PC-9 (cell line): ENCODE measurements at regions not wholly inside any gene's neighbourhood (a gene's known extent, or its start where the extent isn't known, plus 50 kb on each side); places are given as distances from the start of the nearest gene placed in this dataset.

Experiments used
- BruUV-seq: library from RNA; stranded (reverse); fragments of 400-500 nt; replicated peaks from 2 replicates; lab custom pipeline; 2021; lab: Mats Ljungman, UMichigan
- CTCF ChIA-PET: fragments of 300-600 bp; sonication (Branson Sonifier 250); formaldehyde crosslinking; loops from one replicate; lab custom pipeline; 2022; ENCODE audit warnings: antibody characterized with exemption; lab: Charles Lee
- POLR2A ChIA-PET: fragments of 300-600 bp; sonication (Branson Sonifier 250); formaldehyde crosslinking; loops from one replicate; lab custom pipeline; 2022; ENCODE audit warnings: antibody characterized with exemption; ENCODE audit not compliant: unreplicated experiment; lab: Charles Lee
- DNase-seq, 2 experiments: peaks; one replicate each; pipeline versions ENCODE4 v3.0.0 to v3.0.0-alpha.2; 2015 to 2022; ENCODE audit warnings: mixed read lengths in 1 of 2
- H2AFZ ChIP-seq: fragments of 200-600 bp; sonication (generic); 2 replicates; pipeline ENCODE4 v1.8.1; 2017; ENCODE audit warnings: antibody characterized with exemption
- H3F3A ChIP-seq: fragments of 200-600 bp; sonication (generic); 2 replicates; pipeline ENCODE4 v1.8.1; 2017; ENCODE audit warnings: antibody characterized with exemption, mild to moderate bottlenecking, low read depth; ENCODE audit not compliant: insufficient read depth
- H3K27ac ChIP-seq: fragments of 200-600 bp; sonication (generic); 2 replicates; pipeline ENCODE4 v1.6.1; 2016; ENCODE audit warnings: mixed run types
- H3K27me3 ChIP-seq: fragments of 200-600 bp; sonication (generic); 2 replicates; pipeline ENCODE4 v1.6.1; 2016; ENCODE audit warnings: low read depth, mixed run types; ENCODE audit not compliant: insufficient read depth
- H3K36me3 ChIP-seq: fragments of 200-600 bp; sonication (generic); 2 replicates; pipeline ENCODE4 v1.6.1; 2016; ENCODE audit warnings: low read depth, mixed run types
- H3K4me1 ChIP-seq: fragments of 200-600 bp; sonication (generic); replicated peaks from 2 replicates; pipeline ENCODE4 v1.6.1; 2016; ENCODE audit warnings: mixed run types; ENCODE audit not compliant: insufficient read depth
- H3K4me2 ChIP-seq: fragments of 200-600 bp; sonication (generic); 2 replicates; pipeline ENCODE4 v1.6.1; 2017; ENCODE audit warnings: mixed run types
- H3K4me3 ChIP-seq: fragments of 200-600 bp; sonication (generic); 2 replicates; pipeline ENCODE4 v1.6.1; 2016; ENCODE audit warnings: mixed run types
- H3K79me2 ChIP-seq: fragments of 200-600 bp; sonication (generic); 2 replicates; pipeline ENCODE4 v1.6.1; 2017; ENCODE audit warnings: low read depth, mixed run types
- H3K9me2 ChIP-seq: fragments of 200-600 bp; sonication (generic); 2 replicates; pipeline ENCODE4 v1.8.1; 2017; ENCODE audit warnings: mild to moderate bottlenecking; ENCODE audit not compliant: insufficient read depth
- H3K9me3 ChIP-seq: fragments of 200-600 bp; sonication (generic); 2 replicates; pipeline ENCODE4 v1.8.1; 2016; ENCODE audit warnings: low read depth; ENCODE audit not compliant: insufficient read depth
- H4K20me1 ChIP-seq: fragments of 200-600 bp; sonication (generic); 2 replicates; pipeline ENCODE4 v1.8.1; 2017; ENCODE audit not compliant: insufficient read depth
- EZH2 ChIP-seq: fragments of 200-600 bp; sonication (generic); IDR thresholded peaks from 2 replicates; pipeline ENCODE4 v1.8.0; 2017; ENCODE audit warnings: antibody characterized with exemption, low read depth
- intact Hi-C: fragments of 100-400 bp; cut with micrococcal nuclease; formaldehyde crosslinking; loops from one replicate; pipeline ENCODE4 v1.10.0; 2022; ENCODE audit not compliant: unreplicated experiment
- TF ChIP-seq, protein P1 (sequence below): fragments of 200-600 bp; sonication (generic); conservative IDR thresholded peaks from 2 replicates; pipeline ENCODE4 v1.6.1; 2017; ENCODE audit warnings: mixed run types, antibody characterized with exemption, mild to moderate bottlenecking, moderate library complexity

DNA sequence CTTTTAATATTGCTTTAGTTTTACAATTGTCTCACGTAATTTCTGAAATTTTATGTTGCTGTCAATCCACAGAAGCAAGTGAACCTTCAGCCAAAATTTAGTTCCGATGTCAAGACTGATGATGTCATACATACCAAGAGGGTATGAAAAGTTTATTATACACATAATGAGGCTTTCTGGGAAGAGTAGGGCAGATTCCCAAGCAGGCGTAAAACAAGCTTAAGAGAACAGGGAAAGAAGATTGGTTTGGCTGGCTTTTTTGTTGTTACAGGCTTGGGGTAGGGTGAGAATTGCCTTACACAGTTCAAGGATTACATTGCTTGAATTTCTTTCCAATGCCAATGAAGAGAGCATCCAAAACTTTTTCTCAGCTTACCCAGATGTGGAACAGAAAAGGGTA, 1962.9 kb upstream of the CDH6 start:
- no peak for TF ChIP-seq EZH2
- TF ChIP-seq, protein P1, sequence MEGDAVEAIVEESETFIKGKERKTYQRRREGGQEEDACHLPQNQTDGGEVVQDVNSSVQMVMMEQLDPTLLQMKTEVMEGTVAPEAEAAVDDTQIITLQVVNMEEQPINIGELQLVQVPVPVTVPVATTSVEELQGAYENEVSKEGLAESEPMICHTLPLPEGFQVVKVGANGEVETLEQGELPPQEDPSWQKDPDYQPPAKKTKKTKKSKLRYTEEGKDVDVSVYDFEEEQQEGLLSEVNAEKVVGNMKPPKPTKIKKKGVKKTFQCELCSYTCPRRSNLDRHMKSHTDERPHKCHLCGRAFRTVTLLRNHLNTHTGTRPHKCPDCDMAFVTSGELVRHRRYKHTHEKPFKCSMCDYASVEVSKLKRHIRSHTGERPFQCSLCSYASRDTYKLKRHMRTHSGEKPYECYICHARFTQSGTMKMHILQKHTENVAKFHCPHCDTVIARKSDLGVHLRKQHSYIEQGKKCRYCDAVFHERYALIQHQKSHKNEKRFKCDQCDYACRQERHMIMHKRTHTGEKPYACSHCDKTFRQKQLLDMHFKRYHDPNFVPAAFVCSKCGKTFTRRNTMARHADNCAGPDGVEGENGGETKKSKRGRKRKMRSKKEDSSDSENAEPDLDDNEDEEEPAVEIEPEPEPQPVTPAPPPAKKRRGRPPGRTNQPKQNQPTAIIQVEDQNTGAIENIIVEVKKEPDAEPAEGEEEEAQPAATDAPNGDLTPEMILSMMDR = no peak
- Histone ChIP-seq H3K9me2 (no peaks in the 10 kb centered on the region), H3F3A (no peaks in the 10 kb centered on the region), H3K79me2 (no peaks in the 10 kb centered on the region), H3K27ac (no peak overlapping the region), H3K36me3 (no peaks in the 10 kb centered on the region), H4K20me1 (no peaks in the 10 kb centered on the region), H3K4me2 (no peak overlapping the region), H3K27me3 (no peaks in the 10 kb centered on the region), H2AFZ (no peak overlapping the region), H3K4me3 (no peak overlapping the region), H3K4me1 (no peaks in the 10 kb centered on the region), H3K9me3 (no peaks in the 10 kb centered on the region; the same call in 1 of the 2 replicates)
- intact Hi-C loops = no loop called here
- no peak for DNase-seq
- POLR2A ChIA-PET = no interaction called here
- CTCF ChIA-PET = no interaction called here
- no TSS peak for BruUV-seq

DNA sequence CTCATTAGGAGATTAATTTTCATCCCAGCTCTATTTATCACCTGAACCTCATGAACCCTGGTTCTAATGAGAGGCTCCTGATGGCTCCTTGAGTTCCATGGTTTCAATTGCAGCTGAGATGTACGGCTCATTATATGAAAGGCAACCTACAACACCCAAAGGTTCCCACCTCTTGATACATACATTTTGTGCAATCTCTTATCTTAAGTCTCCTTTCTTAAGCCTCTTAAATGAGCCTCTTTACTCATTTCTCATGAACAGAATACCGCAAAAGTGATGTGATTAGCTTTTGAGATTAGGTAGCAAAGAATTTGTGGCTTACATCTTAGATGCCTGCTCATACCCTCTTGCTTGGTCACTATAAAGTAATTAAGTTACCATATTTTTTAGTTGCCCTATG, 1964.0 kb upstream of the CDH6 start:
- Histone ChIP-seq H3K4me3 (no peak overlapping the region), H4K20me1 (no peaks in the 10 kb centered on the region), H3K4me1 (no peaks in the 10 kb centered on the region), H3K36me3 (no peaks in the 10 kb centered on the region), H3K79me2 (no peaks in the 10 kb centered on the region), H2AFZ (no peak overlapping the region), H3K27me3 (no peaks in the 10 kb centered on the region), H3K4me2 (no peak overlapping the region), H3F3A (no peaks in the 10 kb centered on the region), H3K9me3 (no peaks in the 10 kb centered on the region; the same call in 1 of the 2 replicates), H3K27ac (no peak overlapping the region), H3K9me2 (no peaks in the 10 kb centered on the region)
- ChIA-PET POLR2A (no interaction called here), CTCF (no interaction called here)
- TF ChIP-seq, protein P1 = no peak
- no peak for TF ChIP-seq EZH2
- no peak for DNase-seq
- no TSS peak for BruUV-seq
- intact Hi-C loops = no loop called here

DNA sequence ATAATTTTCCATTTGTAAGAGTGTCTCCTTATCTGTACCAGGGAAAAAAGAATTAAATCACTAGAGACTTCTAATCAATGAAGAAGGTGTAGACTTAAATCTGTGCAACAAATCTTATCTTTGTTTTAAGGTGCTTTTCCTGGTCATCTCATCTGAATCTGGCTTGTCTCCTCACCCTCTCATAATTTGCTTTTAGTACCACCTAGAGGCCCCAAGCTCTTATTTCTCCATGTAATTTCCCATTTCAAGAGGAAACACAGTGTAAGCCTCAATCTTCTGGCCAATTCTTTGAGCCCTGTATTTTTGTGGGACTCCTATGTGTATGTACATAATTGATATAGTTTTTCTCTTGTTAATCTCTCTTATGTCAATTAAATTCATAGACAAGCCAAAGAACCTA, 1975.3 kb upstream of the CDH6 start:
- no TSS peak for BruUV-seq
- Histone ChIP-seq H3K36me3 (no peaks in the 10 kb centered on the region), H4K20me1 (no peaks in the 10 kb centered on the region), H3F3A (no peaks in the 10 kb centered on the region), H3K27ac (no peak overlapping the region), H3K4me3 (no peak overlapping the region), H3K9me2 (0 out of 2 replicates have a peak, but pooled peaks cover 4% of the 10 kb centered on the region), H3K27me3 (no peaks in the 10 kb centered on the region), H3K9me3 (no peaks in the 10 kb centered on the region), H2AFZ (no peak overlapping the region), H3K79me2 (no peaks in the 10 kb centered on the region), H3K4me2 (no peak overlapping the region), H3K4me1 (no peaks in the 10 kb centered on the region)
- TF ChIP-seq, protein P1 = peak; percentile 42; the same call in 1 of the 2 replicates
- TF ChIP-seq EZH2 = no peak
- no peak for DNase-seq
- ChIA-PET CTCF (interaction anchor here (0.6 kb wide), 1 partner anchor 339 kb away, joined by 3 read pairs; no protein-coding TSS in a partner anchor), POLR2A (interaction anchor here (0.7 kb wide), 1 partner anchor 9 kb away, joined by 3 read pairs; no protein-coding TSS in a partner anchor)
- intact Hi-C loops = loop anchor here (5.0 kb wide), 2 partner anchors 211 to 316 kb away; no protein-coding TSS in a partner anchor
